GM23338 (cell line): ENCODE measurements at regions not wholly inside any gene's neighbourhood (a gene's known extent, or its start where the extent isn't known, plus 50 kb on each side); places are given as distances from the start of the nearest gene placed in this dataset.

Source experiments
- ATAC-seq: fragments of 200-7000 bp; cut with Tn5 transposase; 3 replicates; pipeline ENCODE4 v1.9.1; 2020
- DNase-seq: peaks from one replicate; pipeline ENCODE4 v3.0.0-alpha.2; 2015; ENCODE audit warnings: low spot score
- H2AFZ ChIP-seq: fragments of 200-600 bp; sonication (generic); 2 replicates; pipeline ENCODE4 v1.8.0; 2016; ENCODE audit warnings: antibody characterized with exemption, mild to moderate bottlenecking, moderate library complexity
- H3F3A ChIP-seq: fragments of 200-600 bp; sonication (generic); replicated peaks from 2 replicates; pipeline ENCODE4 v1.8.0; 2017; ENCODE audit warnings: antibody characterized with exemption, mixed run types, low read depth
- H3K27ac ChIP-seq: fragments of 200-600 bp; sonication (generic); 2 replicates; pipeline ENCODE4 v1.6.1; 2016; ENCODE audit warnings: low read depth
- H3K27me3 ChIP-seq: fragments of 200-600 bp; sonication (generic); 2 replicates; pipeline ENCODE4 v1.8.0; 2016; ENCODE audit warnings: mild to moderate bottlenecking, mixed run types, moderate library complexity; ENCODE audit not compliant: insufficient read depth
- H3K36me3 ChIP-seq: fragments of 200-600 bp; sonication (generic); 2 replicates; pipeline ENCODE4 v1.8.0; 2016; ENCODE audit warnings: mild to moderate bottlenecking; ENCODE audit not compliant: insufficient read depth
- H3K4me1 ChIP-seq: fragments of 200-600 bp; sonication (generic); 2 replicates; pipeline ENCODE4 v1.8.0; 2016; ENCODE audit warnings: mild to moderate bottlenecking, moderate library complexity; ENCODE audit not compliant: insufficient read depth
- H3K4me2 ChIP-seq: fragments of 200-600 bp; sonication (generic); 2 replicates; pipeline ENCODE4 v1.7.1; 2017; ENCODE audit warnings: mixed run types
- H3K4me3 ChIP-seq: fragments of 200-600 bp; sonication (generic); 2 replicates; pipeline ENCODE4 v1.6.1; 2016; ENCODE audit warnings: mixed run types
- H3K79me2 ChIP-seq: fragments of 200-600 bp; sonication (generic); replicated peaks from 2 replicates; pipeline ENCODE4 v1.8.0; 2017; ENCODE audit warnings: mild to moderate bottlenecking; ENCODE audit not compliant: insufficient read depth
- H3K9me2 ChIP-seq: fragments of 200-600 bp; sonication (generic); 2 replicates; pipeline ENCODE4 v1.8.0; 2017; ENCODE audit not compliant: insufficient read depth
- H4K20me1 ChIP-seq: fragments of 200-600 bp; sonication (generic); replicated peaks from 2 replicates; pipeline ENCODE4 v1.8.0; 2017; ENCODE audit warnings: mild to moderate bottlenecking; ENCODE audit not compliant: insufficient read depth
- H3K27ac Mint-ChIP-seq: 2 replicates; pipeline ENCODE4 v1.8.0; 2020; ENCODE audit warnings: inconsistent platforms, mild to moderate bottlenecking, moderate library complexity, mixed read lengths
- H3K27me3 Mint-ChIP-seq: 3 replicates; pipeline ENCODE4 v1.8.0; 2022; ENCODE audit warnings: low read depth, mild to moderate bottlenecking, moderate library complexity, mixed read lengths, inconsistent platforms; ENCODE audit not compliant: insufficient read depth, poor library complexity
- H3K36me3 Mint-ChIP-seq: 3 replicates; pipeline ENCODE4 v1.8.0; 2021; ENCODE audit warnings: low read depth, mild to moderate bottlenecking, inconsistent platforms, moderate library complexity, mixed read lengths
- H3K4me1 Mint-ChIP-seq: 3 replicates; pipeline ENCODE4 v1.8.0; 2020; ENCODE audit warnings: mild to moderate bottlenecking, inconsistent platforms, mixed read lengths
- H3K4me3 Mint-ChIP-seq: 3 replicates; pipeline ENCODE4 v1.8.0; 2021; ENCODE audit warnings: moderate library complexity, mild to moderate bottlenecking, inconsistent platforms, mixed read lengths
- H3K9me3 Mint-ChIP-seq: 3 replicates; pipeline ENCODE4 v1.8.0; 2020; ENCODE audit warnings: moderate library complexity, mild to moderate bottlenecking, inconsistent platforms, mixed read lengths
- CREB1 ChIP-seq: fragments of 250-450 bp; sonication (Bioruptor Pico); IDR thresholded peaks from 2 replicates; pipeline ENCODE4 v1.5.0; 2020; ENCODE audit warnings: low read depth, mild to moderate bottlenecking, moderate library complexity
- CTCF ChIP-seq, 2 experiments: fragments of 200-600 bp in 1 of 2; sonication (generic) in 1 of 2; conservative IDR thresholded peaks; 2 replicates each; pipeline versions ENCODE4 v1.5.1 to v1.6.1; 2016 to 2017; ENCODE audit warnings: antibody characterized with exemption in 2 of 2, low read depth in 2 of 2, mild to moderate bottlenecking in 2 of 2, moderate library complexity in 1 of 2
- ETS1 ChIP-seq: IDR thresholded peaks from 2 replicates; pipeline ENCODE4 v1.6.1; 2016; ENCODE audit warnings: antibody characterized with exemption
- EZH2 ChIP-seq: fragments of 200-600 bp; sonication (generic); IDR thresholded peaks from one replicate; pipeline ENCODE4 v1.8.0; 2017; ENCODE audit warnings: antibody characterized with exemption, mild to moderate bottlenecking, low read depth; ENCODE audit not compliant: unreplicated experiment
- EZH2phosphoT487 ChIP-seq: fragments of 200-600 bp; sonication (generic); IDR thresholded peaks from one replicate; pipeline ENCODE4 v1.8.1; 2018; ENCODE audit warnings: antibody characterized with exemption; ENCODE audit not compliant: unreplicated experiment
- JUNB ChIP-seq: IDR thresholded peaks from one replicate; pipeline ENCODE4 v1.6.1; 2016; ENCODE audit warnings: antibody characterized with exemption; ENCODE audit not compliant: unreplicated experiment
- NANOG ChIP-seq: IDR thresholded peaks from 2 replicates; pipeline ENCODE4 v1.6.1; 2016; ENCODE audit warnings: antibody characterized with exemption, borderline replicate concordance
- POLR2AphosphoS5 ChIP-seq: IDR thresholded peaks from 2 replicates; pipeline ENCODE4 v1.6.1; 2016; ENCODE audit warnings: antibody characterized with exemption, low read depth
- REST ChIP-seq: IDR thresholded peaks from one replicate; pipeline ENCODE4 v1.6.1; 2018; ENCODE audit warnings: antibody characterized with exemption; ENCODE audit not compliant: unreplicated experiment
- STAT1 ChIP-seq: IDR thresholded peaks from one replicate; pipeline ENCODE4 v1.6.1; 2016; ENCODE audit warnings: antibody characterized with exemption; ENCODE audit not compliant: unreplicated experiment
- ZNF114 ChIP-seq: fragments of 250-450 bp; sonication (Bioruptor Pico); IDR thresholded peaks from 2 replicates; pipeline ENCODE4 v1.5.0; 2020; ENCODE audit warnings: mild to moderate bottlenecking, moderate library complexity
- ZNF331 ChIP-seq: fragments of 250-450 bp; sonication (Bioruptor Pico); IDR thresholded peaks from 2 replicates; pipeline ENCODE4 v1.5.0; 2020; ENCODE audit warnings: low read depth, mild to moderate bottlenecking, moderate library complexity
- ZNF462 ChIP-seq: fragments of 250-450 bp; sonication (Bioruptor Pico); IDR thresholded peaks from 2 replicates; pipeline ENCODE4 v1.5.0; 2020; ENCODE audit warnings: mild to moderate bottlenecking, moderate library complexity

- H3K36me3 ChIP-seq, result no peaks in the 10 kb centered on the region
- H3K4me3 Mint-ChIP-seq, result no peak overlapping the region
- H3K9me2 ChIP-seq, result no peaks in the 10 kb centered on the region
- H3F3A ChIP-seq, result no peaks in the 10 kb centered on the region
- H4K20me1 ChIP-seq, result no peaks in the 10 kb centered on the region
- H3K4me3 ChIP-seq, result no peak overlapping the region
- H3K4me1 ChIP-seq, result no peaks in the 10 kb centered on the region
- no peak overlapping the region for H2AFZ ChIP-seq
- no peak overlapping the region for H3K27ac Mint-ChIP-seq
- H3K4me1 Mint-ChIP-seq, result peaks cover 12% of the 10 kb centered on the region
- no peak for TF ChIP-seq CTCF (conservative IDR thresholded peaks at IDR 0.05; ENCODE audit: low read depth in 2 of 2)
- no peak for TF ChIP-seq REST
- no peak for TF ChIP-seq NANOG
- TF ChIP-seq CREB1 (CRISPR knock-in tag), result no peak
- no peak for TF ChIP-seq ZNF114 (CRISPR knock-in tag)
- no peak for TF ChIP-seq ETS1
- TF ChIP-seq POLR2AphosphoS5, result no peak
- TF ChIP-seq STAT1, result no peak
- TF ChIP-seq EZH2phosphoT487, result no peak
- no peak for TF ChIP-seq EZH2
- TF ChIP-seq ZNF462 (CRISPR knock-in tag), result no peak
- TF ChIP-seq ZNF331, result no peak
- TF ChIP-seq JUNB, result no peak
- no peaks in the 10 kb centered on the region for H3K79me2 ChIP-seq
- ATAC-seq (no peak), DNase-seq (no peak)
- H3K36me3 Mint-ChIP-seq, result peaks cover 3% of the 10 kb centered on the region; the same call in 1 of the 3 replicates
- H3K27me3 Mint-ChIP-seq, result peaks cover 2% of the 10 kb centered on the region
- H3K4me2 ChIP-seq, result no peak overlapping the region
- H3K27me3 ChIP-seq, result no peaks in the 10 kb centered on the region
- H3K9me3 Mint-ChIP-seq, result peaks cover 9% of the 10 kb centered on the region; the same call in 2 of the 3 replicates
- H3K27ac ChIP-seq, result no peak overlapping the region
Observed at GRCh38 chr16:17603626-17604025, 132.9 kb upstream of the XYLT1 start.
